ENCODE measurements at regions not wholly inside any gene's neighbourhood (a gene's known extent, or its start where the extent isn't known, plus 50 kb on each side); places are given as distances from the start of the nearest gene placed in this dataset.

DNA sequence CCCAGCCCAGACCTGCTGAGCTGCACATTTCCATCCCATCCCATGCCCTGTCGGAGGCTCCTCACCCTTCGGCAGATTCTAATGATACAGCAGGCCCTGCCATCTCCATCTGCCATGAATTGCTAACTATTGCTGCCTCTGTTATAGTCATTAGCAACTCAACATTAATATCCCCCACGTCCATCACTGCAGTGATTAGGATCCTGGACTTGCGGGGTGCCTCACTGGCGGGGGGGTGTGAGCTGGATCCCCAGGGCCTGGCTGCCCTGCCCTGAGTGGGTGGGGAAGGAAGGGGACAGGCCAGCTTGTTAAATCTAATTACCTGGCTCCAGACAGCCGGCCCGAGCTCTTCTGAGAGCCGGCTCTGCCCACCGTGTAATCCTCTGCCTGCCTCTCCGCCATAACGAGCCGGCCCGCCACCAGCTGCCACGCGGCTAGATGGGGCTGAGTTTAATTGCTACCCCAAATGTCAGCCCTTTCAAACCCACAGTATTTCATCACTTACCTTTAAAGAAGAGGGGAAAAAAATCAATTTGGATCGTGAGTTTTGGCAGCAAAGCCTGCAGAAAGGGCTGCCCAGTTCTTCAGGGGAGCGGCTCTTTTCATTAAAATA lies 227.3 kb upstream of the CSF3R start:
- no peak for DNase-seq

DNA sequence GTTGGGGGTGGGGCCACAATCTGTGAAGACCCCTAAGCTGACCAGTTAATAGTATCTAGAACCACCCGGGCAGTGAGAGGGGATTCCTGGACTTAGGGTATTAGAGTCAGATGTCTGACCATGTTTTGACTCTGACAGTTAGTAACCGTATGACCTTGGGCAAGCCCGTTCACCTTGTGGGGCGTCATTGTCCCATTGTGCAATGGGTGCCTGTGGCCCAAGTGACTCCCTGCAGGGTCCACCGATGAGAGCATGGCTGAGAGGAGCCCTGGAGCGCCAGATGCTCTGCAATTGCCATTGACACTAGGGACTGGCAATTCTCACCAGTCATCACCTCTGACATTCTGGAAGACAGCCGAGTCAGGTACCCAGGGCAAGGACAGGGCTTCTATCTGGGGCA lies 225.9 kb upstream of the CSF3R start:
- Histone ChIP-seq H3K27me3 (ENCODE audit: low read depth) (peaks cover 43% of the 10 kb centered on the region), H3K36me3 (no peaks in the 10 kb centered on the region), H3K9me3 (no peaks in the 10 kb centered on the region), H3K27ac (no peak overlapping the region), H3K4me3 (no peak overlapping the region), H3K4me1 (peaks cover 4% of the 10 kb centered on the region)
- DNase-seq (no peak), ATAC-seq (no peak)
- intact Hi-C loops (cut with DNase I), result no loop called here
- TF ChIP-seq, protein P1, sequence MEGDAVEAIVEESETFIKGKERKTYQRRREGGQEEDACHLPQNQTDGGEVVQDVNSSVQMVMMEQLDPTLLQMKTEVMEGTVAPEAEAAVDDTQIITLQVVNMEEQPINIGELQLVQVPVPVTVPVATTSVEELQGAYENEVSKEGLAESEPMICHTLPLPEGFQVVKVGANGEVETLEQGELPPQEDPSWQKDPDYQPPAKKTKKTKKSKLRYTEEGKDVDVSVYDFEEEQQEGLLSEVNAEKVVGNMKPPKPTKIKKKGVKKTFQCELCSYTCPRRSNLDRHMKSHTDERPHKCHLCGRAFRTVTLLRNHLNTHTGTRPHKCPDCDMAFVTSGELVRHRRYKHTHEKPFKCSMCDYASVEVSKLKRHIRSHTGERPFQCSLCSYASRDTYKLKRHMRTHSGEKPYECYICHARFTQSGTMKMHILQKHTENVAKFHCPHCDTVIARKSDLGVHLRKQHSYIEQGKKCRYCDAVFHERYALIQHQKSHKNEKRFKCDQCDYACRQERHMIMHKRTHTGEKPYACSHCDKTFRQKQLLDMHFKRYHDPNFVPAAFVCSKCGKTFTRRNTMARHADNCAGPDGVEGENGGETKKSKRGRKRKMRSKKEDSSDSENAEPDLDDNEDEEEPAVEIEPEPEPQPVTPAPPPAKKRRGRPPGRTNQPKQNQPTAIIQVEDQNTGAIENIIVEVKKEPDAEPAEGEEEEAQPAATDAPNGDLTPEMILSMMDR (IDR thresholded peaks at IDR 0.05), result no peak

More for the DNA sequence above, 227.3 kb upstream of the CSF3R start:
- no peak overlapping the region for H3K27ac ChIP-seq
- H3K4me3 ChIP-seq, result no peak overlapping the region
- peaks cover 38% of the 10 kb centered on the region for H3K27me3 ChIP-seq (ENCODE audit: low read depth)
- TF ChIP-seq, protein P1 (IDR thresholded peaks at IDR 0.05), result no peak
- no peaks in the 10 kb centered on the region for H3K36me3 ChIP-seq
- no peaks in the 10 kb centered on the region for H3K9me3 ChIP-seq
- intact Hi-C loops (cut with DNase I), result no loop called here
- ATAC-seq, result no peak
- no peaks in the 10 kb centered on the region for H3K4me1 ChIP-seq

DNA sequence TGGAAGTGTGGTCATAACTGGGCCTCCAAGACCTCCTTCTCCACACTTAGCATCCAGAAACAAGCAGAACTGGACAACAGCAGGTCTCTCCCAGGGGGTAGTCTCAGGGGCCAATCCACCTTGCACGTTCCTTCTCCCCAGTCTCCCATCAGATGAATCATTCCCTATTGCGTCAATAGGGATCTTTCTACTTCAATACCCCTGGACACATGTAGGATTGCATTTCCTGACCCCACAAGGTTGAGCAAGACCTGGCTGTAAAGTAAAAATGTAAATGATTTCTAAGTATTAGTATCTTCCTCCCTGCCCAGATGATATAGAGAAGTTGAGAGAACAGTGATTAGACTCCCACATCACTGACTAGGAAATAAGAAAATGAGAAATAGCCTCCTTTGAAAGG lies 224.5 kb upstream of the CSF3R start:
- TF ChIP-seq, protein P1 (IDR thresholded peaks at IDR 0.05), result no peak
- Histone ChIP-seq H3K27ac (no peak overlapping the region), H3K9me3 (no peaks in the 10 kb centered on the region), H3K4me1 (peaks cover 6% of the 10 kb centered on the region), H3K27me3 (ENCODE audit: low read depth) (peaks cover 33% of the 10 kb centered on the region), H3K4me3 (no peak overlapping the region), H3K36me3 (no peaks in the 10 kb centered on the region)
- DNase-seq (no peak), ATAC-seq (no peak)
- intact Hi-C loops (cut with DNase I), result no loop called here

DNA sequence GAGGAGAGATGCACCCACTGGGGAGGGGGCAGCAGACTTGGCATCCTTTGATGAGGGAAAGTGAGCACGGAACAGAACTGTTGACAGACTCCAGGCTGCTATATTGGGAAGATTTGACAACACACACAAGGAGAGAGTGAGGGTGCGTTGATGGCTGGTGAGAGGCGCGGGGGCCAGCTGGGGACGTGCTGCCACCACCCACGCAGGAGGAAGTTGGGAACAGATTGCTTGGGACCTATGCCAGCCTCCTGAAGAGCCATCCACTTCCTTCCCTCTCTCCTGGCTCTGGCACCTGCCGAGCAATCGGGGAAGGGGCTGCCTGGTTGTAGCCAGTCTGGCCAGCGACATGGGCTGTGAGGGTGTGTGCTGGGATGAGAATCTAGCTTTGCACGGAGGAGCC lies 223.7 kb upstream of the CSF3R start:
- no peaks in the 10 kb centered on the region for H3K9me3 ChIP-seq
- H3K36me3 ChIP-seq, result no peaks in the 10 kb centered on the region
- TF ChIP-seq, protein P1 (IDR thresholded peaks at IDR 0.05), result no peak
- H3K4me1 ChIP-seq, result peaks cover 6% of the 10 kb centered on the region
- ATAC-seq, result no peak
- H3K27me3 ChIP-seq (ENCODE audit: low read depth), result peaks cover 27% of the 10 kb centered on the region
- no peak for DNase-seq
- no peak overlapping the region for H3K4me3 ChIP-seq
- intact Hi-C loops (cut with DNase I), result no loop called here
- H3K27ac ChIP-seq, result no peak overlapping the region

GRCh38 chr1:36705629-36706028 lies 222.9 kb upstream of the CSF3R start:
- no peak for ATAC-seq
- Histone ChIP-seq H3K27me3 (ENCODE audit: low read depth) (peaks cover 25% of the 10 kb centered on the region), H3K4me3 (no peak overlapping the region), H3K27ac (no peak overlapping the region), H3K4me1 (peaks cover 6% of the 10 kb centered on the region), H3K9me3 (no peaks in the 10 kb centered on the region), H3K36me3 (no peaks in the 10 kb centered on the region)
- DNase-seq, result no peak
- TF ChIP-seq, protein P1 (IDR thresholded peaks at IDR 0.05), result no peak
- intact Hi-C loops (cut with DNase I), result no loop called here

All from lower lobe of right lung (tissue), 2 donors.